Medulla oblongata (tissue), 1 donor: ENCODE measurements at regions not wholly inside any gene's neighbourhood (a gene's known extent, or its start where the extent isn't known, plus 50 kb on each side); places are given as distances from the start of the nearest gene placed in this dataset.

Experiments
- DNase-seq: peaks from one replicate; pipeline ENCODE4 v3.0.0-alpha.2; 2015; ENCODE audit errors: extremely low spot score

GRCh38 chr14:49240383-49240782 lies 345.8 kb downstream of the RPS29 start:
- no peak for DNase-seq

GRCh38 chr14:49228552-49228951 lies 357.6 kb downstream of the RPS29 start:
- no peak for DNase-seq

- no peak for DNase-seq
These were observed 364.9 kb downstream of the RPS29 start for GRCh38 chr14:49221316-49221715.

- DNase-seq = no peak
These were observed 365.7 kb downstream of the RPS29 start for GRCh38 chr14:49220492-49220891.

GRCh38 chr14:49218436-49219092 lies 367.6 kb downstream of the RPS29 start:
- DNase-seq = no peak

GRCh38 chr14:49212721-49213120 lies 373.5 kb downstream of the RPS29 start:
- no peak for DNase-seq

- DNase-seq = no peak
These were observed 376.8 kb downstream of the RPS29 start for GRCh38 chr14:49209416-49209815.

GRCh38 chr14:49206828-49207227 lies 379.4 kb downstream of the RPS29 start:
- DNase-seq = no peak

- DNase-seq = no peak
These were observed 382.5 kb downstream of the RPS29 start for GRCh38 chr14:49203676-49204075.

GRCh38 chr14:49199159-49199558 lies 387.0 kb downstream of the RPS29 start:
- DNase-seq = no peak

GRCh38 chr14:49196327-49196726 lies 389.9 kb downstream of the RPS29 start:
- DNase-seq = no peak

GRCh38 chr14:49194067-49194466 lies 392.1 kb downstream of the RPS29 start:
- DNase-seq = peak; percentile 20

GRCh38 chr14:49193332-49194065 lies 392.7 kb downstream of the RPS29 start:
- DNase-seq = no peak

GRCh38 chr14:49191380-49191779 lies 394.8 kb downstream of the RPS29 start:
- DNase-seq = no peak

GRCh38 chr14:49189375-49189774 lies 396.8 kb downstream of the RPS29 start:
- no peak for DNase-seq

GRCh38 chr14:49187799-49188198 lies 398.4 kb downstream of the RPS29 start:
- DNase-seq = no peak

- peak; percentile 51 for DNase-seq
These were observed 412.3 kb downstream of the RPS29 start for GRCh38 chr14:49173765-49174373.

GRCh38 chr14:49164074-49164473 lies 422.1 kb downstream of the RPS29 start:
- DNase-seq = no peak

- DNase-seq = no peak
These were observed 425.2 kb downstream of the RPS29 start for GRCh38 chr14:49160983-49161382.

- DNase-seq = no peak
These were observed 427.1 kb downstream of the RPS29 start for GRCh38 chr14:49159081-49159480.

- DNase-seq = no peak
These were observed 446.6 kb downstream of the RPS29 start for GRCh38 chr14:49139593-49139992.

- no peak for DNase-seq
These were observed 451.2 kb downstream of the RPS29 start for GRCh38 chr14:49134940-49135339.

GRCh38 chr14:49121246-49121645 lies 464.9 kb downstream of the RPS29 start:
- DNase-seq = no peak
